ENCODE measurements at regions not wholly inside any gene's neighbourhood (a gene's known extent, or its start where the extent isn't known, plus 50 kb on each side); places are given as distances from the start of the nearest gene placed in this dataset.

- Histone ChIP-seq H3K27me3 (no peaks in the 10 kb centered on the region), H3K9me3 (ENCODE audit: low read depth) (no peaks in the 10 kb centered on the region), H3K9me2 (replicated peaks; ENCODE audit: insufficient read depth) (no peaks in the 10 kb centered on the region), H3K4me1 (ENCODE audit: insufficient read depth) (peaks cover 14% of the 10 kb centered on the region), H3K36me3 (replicated peaks; ENCODE audit: insufficient read depth, low read depth) (no peaks in the 10 kb centered on the region), H3K79me2 (no peaks in the 10 kb centered on the region), H4K20me1 (ENCODE audit: insufficient read depth, poor library complexity, severe bottlenecking) (no peaks in the 10 kb centered on the region), H3K4me3 (no peak overlapping the region), H3K4me2 (no peak overlapping the region), H2AFZ (no peak overlapping the region), H3K27ac (no peak overlapping the region)
- TF ChIP-seq EZH2 (IDR thresholded peaks at IDR 0.05; ENCODE audit: borderline replicate concordance) (no peak), EZH2phosphoT487 (IDR thresholded peaks at IDR 0.05; ENCODE audit: low read depth, severe bottlenecking, unreplicated experiment) (no peak), CTCF (IDR thresholded peaks at IDR 0.05; ENCODE audit: poor library complexity) (no peak)
- no peak for DNase-seq (ENCODE audit: low spot score)
- 33% methylated on average over 2 of the region's 2 CpGs for WGBS (ENCODE audit: low lambda C conversion rate, missing lambda C conversion rate)
Measured at GRCh38 chr17:70875729-70876310, 706.5 kb downstream of the KCNJ2 start.

GRCh38 chr17:70878879-70879278, 709.5 kb downstream of the KCNJ2 start:
- H3K4me1 ChIP-seq (ENCODE audit: insufficient read depth) = no peaks in the 10 kb centered on the region
- H3K79me2 ChIP-seq = no peaks in the 10 kb centered on the region
- H3K36me3 ChIP-seq (replicated peaks; ENCODE audit: insufficient read depth, low read depth) = no peaks in the 10 kb centered on the region
- TF ChIP-seq EZH2 (IDR thresholded peaks at IDR 0.05; ENCODE audit: borderline replicate concordance) = no peak
- TF ChIP-seq CTCF (IDR thresholded peaks at IDR 0.05; ENCODE audit: poor library complexity) = no peak
- TF ChIP-seq EZH2phosphoT487 (IDR thresholded peaks at IDR 0.05; ENCODE audit: low read depth, severe bottlenecking, unreplicated experiment) = no peak
- no peak overlapping the region for H2AFZ ChIP-seq
- no peak overlapping the region for H3K4me3 ChIP-seq
- no peak for DNase-seq (ENCODE audit: low spot score)
- H3K27me3 ChIP-seq = no peaks in the 10 kb centered on the region
- no peaks in the 10 kb centered on the region for H3K9me2 ChIP-seq (replicated peaks; ENCODE audit: insufficient read depth)
- no peak overlapping the region for H3K4me2 ChIP-seq
- 54% methylated on average over 2 of the region's 2 CpGs for WGBS (ENCODE audit: low lambda C conversion rate, missing lambda C conversion rate)
- no peaks in the 10 kb centered on the region for H3K9me3 ChIP-seq (ENCODE audit: low read depth)
- H3K27ac ChIP-seq = no peak overlapping the region
- no peaks in the 10 kb centered on the region for H4K20me1 ChIP-seq (ENCODE audit: insufficient read depth, poor library complexity, severe bottlenecking)

GRCh38 chr17:70879401-70879800, 710.1 kb downstream of the KCNJ2 start:
- no peak overlapping the region for H3K4me3 ChIP-seq
- no peak overlapping the region for H3K27ac ChIP-seq
- H4K20me1 ChIP-seq (ENCODE audit: insufficient read depth, poor library complexity, severe bottlenecking) = no peaks in the 10 kb centered on the region
- H2AFZ ChIP-seq = no peak overlapping the region
- no peaks in the 10 kb centered on the region for H3K27me3 ChIP-seq
- no peaks in the 10 kb centered on the region for H3K9me2 ChIP-seq (replicated peaks; ENCODE audit: insufficient read depth)
- H3K9me3 ChIP-seq (ENCODE audit: low read depth) = no peaks in the 10 kb centered on the region
- no peak for DNase-seq (ENCODE audit: low spot score)
- H3K79me2 ChIP-seq = no peaks in the 10 kb centered on the region
- H3K4me1 ChIP-seq (ENCODE audit: insufficient read depth) = no peaks in the 10 kb centered on the region
- 76% methylated on average over 3 of the region's 3 CpGs for WGBS (ENCODE audit: low lambda C conversion rate, missing lambda C conversion rate)
- no peaks in the 10 kb centered on the region for H3K36me3 ChIP-seq (replicated peaks; ENCODE audit: insufficient read depth, low read depth)
- TF ChIP-seq CTCF (IDR thresholded peaks at IDR 0.05; ENCODE audit: poor library complexity) (no peak), EZH2 (IDR thresholded peaks at IDR 0.05; ENCODE audit: borderline replicate concordance) (no peak), EZH2phosphoT487 (IDR thresholded peaks at IDR 0.05; ENCODE audit: low read depth, severe bottlenecking, unreplicated experiment) (no peak)
- H3K4me2 ChIP-seq = no peak overlapping the region

Data from hepatocyte (in vitro differentiated cells).